SK-N-SH (cell line): ENCODE measurements at regions not wholly inside any gene's neighbourhood (a gene's known extent, or its start where the extent isn't known, plus 50 kb on each side); places are given as distances from the start of the nearest gene placed in this dataset.

Experiments used
- CHD2 ChIP-seq: fragments of 150-350 bp; IDR thresholded peaks from 2 replicates; pipeline ENCODE4 v1.6.1; 2018; ENCODE audit warnings: low read length; ENCODE audit not compliant: partially characterized antibody
- EZH2phosphoT487 ChIP-seq: fragments of 200-600 bp; sonication (generic); IDR thresholded peaks from 2 replicates; pipeline ENCODE4 v1.6.1; 2017; ENCODE audit warnings: low read depth, mixed run types, mild to moderate bottlenecking, antibody characterized with exemption, moderate library complexity, borderline replicate concordance
- FOXM1 ChIP-seq: IDR thresholded peaks from 2 replicates; pipeline ENCODE4 v1.4.0; 2012; ENCODE audit warnings: low read depth, mild to moderate bottlenecking
- GABPA ChIP-seq: IDR thresholded peaks from 2 replicates; pipeline ENCODE4 v1.4.0; 2012; ENCODE audit warnings: low read depth, mild to moderate bottlenecking
- GATA2 ChIP-seq: sonication (generic); formaldehyde crosslinking; IDR thresholded peaks from 2 replicates; pipeline ENCODE4 v1.5.0; 2020; ENCODE audit warnings: mild to moderate bottlenecking, missing genetic modification reagents
- NRF1 ChIP-seq: IDR thresholded peaks from 2 replicates; pipeline ENCODE4 v1.6.1; 2012; ENCODE audit warnings: low read depth, mild to moderate bottlenecking, low read length
- RAD21 ChIP-seq: IDR thresholded peaks from 2 replicates; pipeline ENCODE4 v1.6.1; 2012; ENCODE audit warnings: mild to moderate bottlenecking, low read length
- RCOR1 ChIP-seq: fragments of 150-350 bp; IDR thresholded peaks from 2 replicates; pipeline ENCODE4 v1.6.1; 2017; ENCODE audit warnings: antibody characterized with exemption, low read length
- RFX5 ChIP-seq: IDR thresholded peaks from 2 replicates; pipeline ENCODE4 v1.6.1; 2012; ENCODE audit warnings: mild to moderate bottlenecking, improper control_type of control experiment, low read length
- SIN3A ChIP-seq: IDR thresholded peaks from 2 replicates; pipeline ENCODE4 v1.6.1; 2012; ENCODE audit warnings: low read depth, mild to moderate bottlenecking, low read length, moderate library complexity, borderline replicate concordance
- TF ChIP-seq, protein P1 (sequence below): fragments of 200-600 bp; sonication (generic); IDR thresholded peaks from 2 replicates; pipeline ENCODE4 v1.6.1; 2017; ENCODE audit warnings: antibody characterized with exemption, mild to moderate bottlenecking, moderate library complexity

- TF ChIP-seq, protein P1, sequence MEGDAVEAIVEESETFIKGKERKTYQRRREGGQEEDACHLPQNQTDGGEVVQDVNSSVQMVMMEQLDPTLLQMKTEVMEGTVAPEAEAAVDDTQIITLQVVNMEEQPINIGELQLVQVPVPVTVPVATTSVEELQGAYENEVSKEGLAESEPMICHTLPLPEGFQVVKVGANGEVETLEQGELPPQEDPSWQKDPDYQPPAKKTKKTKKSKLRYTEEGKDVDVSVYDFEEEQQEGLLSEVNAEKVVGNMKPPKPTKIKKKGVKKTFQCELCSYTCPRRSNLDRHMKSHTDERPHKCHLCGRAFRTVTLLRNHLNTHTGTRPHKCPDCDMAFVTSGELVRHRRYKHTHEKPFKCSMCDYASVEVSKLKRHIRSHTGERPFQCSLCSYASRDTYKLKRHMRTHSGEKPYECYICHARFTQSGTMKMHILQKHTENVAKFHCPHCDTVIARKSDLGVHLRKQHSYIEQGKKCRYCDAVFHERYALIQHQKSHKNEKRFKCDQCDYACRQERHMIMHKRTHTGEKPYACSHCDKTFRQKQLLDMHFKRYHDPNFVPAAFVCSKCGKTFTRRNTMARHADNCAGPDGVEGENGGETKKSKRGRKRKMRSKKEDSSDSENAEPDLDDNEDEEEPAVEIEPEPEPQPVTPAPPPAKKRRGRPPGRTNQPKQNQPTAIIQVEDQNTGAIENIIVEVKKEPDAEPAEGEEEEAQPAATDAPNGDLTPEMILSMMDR = no peak
- TF ChIP-seq GABPA = no peak
- no peak for TF ChIP-seq CHD2
- no peak for TF ChIP-seq GATA2
- TF ChIP-seq NRF1 = no peak
- TF ChIP-seq RFX5 = no peak
- TF ChIP-seq RAD21 = no peak
- TF ChIP-seq RCOR1 = no peak
- TF ChIP-seq SIN3A = no peak
- no peak for TF ChIP-seq EZH2phosphoT487
- TF ChIP-seq FOXM1 = no peak
These were observed 335.6 kb downstream of the BTG1 start for GRCh38 chr12:91810077-91810476.
